HK-2 (cell line): ENCODE measurements at regions not wholly inside any gene's neighbourhood (a gene's known extent, or its start where the extent isn't known, plus 50 kb on each side); places are given as distances from the start of the nearest gene placed in this dataset.
"Not testable (repeated sequence)": the region's sequence is repeated elsewhere in the genome, so short reads cannot be mapped to it uniquely, and the experiment has no call there.

Experiments used
- DNase-seq: peaks from one replicate; pipeline ENCODE4 v3.0.0-alpha.2; 2018; ENCODE audit not compliant: unreplicated experiment

DNA sequence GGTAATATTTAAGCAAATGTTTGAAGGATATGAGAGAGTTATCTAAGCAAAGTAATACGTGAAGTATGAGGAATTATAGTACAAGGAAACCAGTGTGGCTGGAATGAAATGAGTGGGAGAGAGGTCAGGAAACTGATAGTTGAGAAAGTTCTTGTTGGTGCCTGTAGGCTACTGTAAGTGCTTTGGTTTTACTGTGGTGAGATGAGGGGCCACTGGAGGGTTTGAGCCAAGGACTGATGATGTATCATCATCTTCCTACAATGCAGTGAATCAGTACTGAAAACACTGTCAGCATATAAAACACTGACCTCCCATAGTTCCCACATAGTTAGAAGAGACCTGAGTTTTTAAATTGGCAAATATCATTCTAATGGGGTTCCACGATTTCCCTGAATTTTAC, 367.5 kb upstream of the CTSO start:
- DNase-seq: peak; percentile 53

DNA sequence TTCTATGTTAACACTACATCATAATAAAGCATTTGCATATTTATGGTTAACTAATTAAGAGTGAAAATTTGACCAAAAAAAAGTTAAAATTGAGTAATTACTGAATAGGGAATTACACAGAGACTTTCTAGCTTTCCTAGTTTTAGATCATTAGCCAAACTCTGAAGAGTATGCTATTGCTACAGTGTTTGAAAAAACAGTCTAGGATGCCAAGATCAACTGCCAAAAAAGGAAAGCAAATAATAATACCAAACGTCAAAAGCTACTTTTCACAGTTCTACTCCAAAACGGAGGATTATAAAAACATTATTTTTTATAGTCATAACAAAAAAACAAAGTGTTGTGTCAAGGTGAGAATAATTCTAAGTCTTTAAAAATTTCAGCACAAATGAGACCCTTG, 359.8 kb upstream of the CTSO start:
- no peak for DNase-seq

DNA sequence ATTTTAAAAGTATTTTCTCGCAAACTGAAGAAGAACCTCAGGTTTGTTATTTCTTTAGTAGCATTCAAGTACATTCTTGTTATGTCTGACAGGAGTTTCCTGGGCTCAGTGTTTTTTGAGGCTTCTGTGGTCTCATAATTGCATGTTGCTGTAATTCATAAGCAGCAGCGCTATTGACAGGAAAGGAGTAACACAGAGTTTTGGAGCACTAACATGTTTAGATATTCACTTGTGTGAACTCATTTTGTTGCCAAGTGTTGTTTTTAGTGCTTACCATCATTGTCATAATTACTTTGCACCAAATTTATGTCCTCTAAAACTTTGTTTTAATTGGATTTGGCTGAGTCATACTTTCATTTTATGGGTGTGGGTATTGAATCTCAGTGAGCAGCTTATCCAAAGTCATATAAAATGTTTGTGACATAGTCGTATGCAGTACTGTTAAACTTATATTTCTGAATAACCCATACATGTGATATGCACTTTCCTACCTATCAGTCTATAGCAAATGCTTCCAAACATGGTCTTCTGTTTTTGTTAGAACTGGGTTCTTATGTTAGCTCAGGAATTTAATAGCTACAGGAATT, 358.7 kb upstream of the CTSO start:
- DNase-seq: no peak

DNA sequence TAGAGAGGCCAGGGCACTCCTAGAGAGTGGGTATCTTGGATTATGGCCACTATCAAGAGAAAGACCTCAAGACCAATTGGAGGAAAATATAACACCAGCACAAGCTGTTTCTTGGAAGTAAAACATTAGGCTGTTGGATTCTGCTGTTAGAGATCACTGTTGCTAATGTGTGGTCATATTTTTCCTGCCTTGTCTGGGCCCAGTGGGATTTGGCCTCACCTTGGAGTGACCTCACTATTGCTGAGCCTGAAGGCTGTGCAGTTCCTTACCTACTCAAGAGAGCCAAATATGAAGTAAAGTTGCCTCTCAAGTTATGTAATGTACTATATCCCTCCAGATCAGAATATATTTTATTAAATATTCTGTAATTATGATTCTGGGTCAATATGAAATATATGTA, 355.4 kb upstream of the CTSO start:
- no peak for DNase-seq

DNA sequence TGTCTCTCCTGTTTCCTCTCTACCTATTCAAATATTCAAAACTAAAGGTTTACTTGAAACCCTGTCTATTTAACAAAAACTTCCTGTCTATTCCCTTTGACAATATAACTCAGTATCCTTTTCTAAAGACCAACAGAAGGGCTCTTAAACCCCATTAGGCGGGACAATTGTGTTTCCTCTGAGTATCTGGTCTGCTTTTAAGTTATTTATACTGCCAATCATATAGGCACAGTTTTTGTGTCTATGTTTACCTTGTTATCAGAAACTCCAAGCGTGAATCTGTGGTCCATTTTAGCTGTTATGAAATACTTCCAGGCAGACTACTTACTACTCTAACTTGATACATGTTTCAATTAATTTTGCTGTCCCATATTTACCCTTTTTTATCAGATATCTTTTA, 350.0 kb upstream of the CTSO start:
- DNase-seq: no peak

DNA sequence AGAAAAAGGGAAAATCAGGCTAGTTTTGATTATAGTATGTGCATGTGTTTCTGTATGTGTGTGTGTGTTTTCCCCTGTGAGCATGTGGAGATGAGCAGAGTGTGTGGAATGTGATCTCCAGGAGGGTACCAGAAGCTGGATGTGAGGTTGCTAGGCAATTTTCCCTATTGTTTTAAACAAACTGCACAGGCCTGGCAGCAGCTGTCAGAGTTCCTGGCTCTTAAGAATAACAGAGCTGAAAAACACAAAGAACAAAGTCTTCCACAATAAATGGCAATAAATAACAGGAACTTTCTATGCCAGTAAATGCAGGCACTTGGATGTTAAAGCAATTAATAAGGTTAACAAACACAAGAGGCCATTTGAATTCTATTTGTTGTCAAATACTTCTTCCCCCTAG, 344.6 kb upstream of the CTSO start:
- peak; percentile 22 for DNase-seq

DNA sequence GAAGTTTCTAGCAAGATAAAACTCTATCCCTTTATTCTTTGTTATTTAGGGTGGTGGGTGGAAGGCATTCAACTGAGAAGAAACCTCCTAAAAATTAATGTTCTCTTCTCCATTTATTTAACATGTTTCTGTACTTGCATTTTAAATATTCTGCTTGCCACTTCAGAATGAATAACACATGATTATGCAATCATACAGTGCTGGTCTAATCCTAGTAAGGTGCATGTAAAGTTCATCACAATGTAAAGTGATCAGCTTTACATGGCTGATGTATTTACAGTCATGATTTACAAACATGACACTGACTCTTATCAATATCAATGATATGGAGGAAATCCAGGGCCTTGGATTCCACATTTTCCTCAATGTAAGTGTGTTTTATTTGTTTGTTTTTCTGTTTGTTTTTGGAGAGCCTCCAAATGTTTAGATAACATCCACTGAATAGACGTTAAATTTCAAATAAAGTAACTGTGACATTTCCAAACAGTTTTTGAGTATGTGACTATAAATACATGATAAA, 342.1 kb upstream of the CTSO start:
- no peak for DNase-seq

DNA sequence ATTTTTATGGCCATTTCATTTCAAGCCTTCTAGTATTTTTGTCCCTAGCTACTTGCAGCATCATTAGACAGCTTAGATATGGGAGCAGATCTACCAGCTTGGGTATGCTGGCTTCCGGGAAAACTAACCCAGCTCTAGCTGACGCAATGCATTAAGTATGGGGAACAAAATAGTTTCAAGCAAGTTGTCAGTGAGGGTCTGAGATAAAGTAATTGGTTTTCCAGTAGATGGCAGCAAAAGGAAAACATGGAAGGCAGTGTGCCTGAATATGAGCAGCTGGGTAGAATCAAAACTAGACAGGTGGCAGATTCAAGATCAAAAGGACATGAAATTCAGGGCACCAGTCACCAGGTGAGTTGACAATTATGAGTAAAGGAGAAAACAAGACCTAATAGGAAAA, 340.9 kb upstream of the CTSO start:
- DNase-seq: peak; percentile 51

DNA sequence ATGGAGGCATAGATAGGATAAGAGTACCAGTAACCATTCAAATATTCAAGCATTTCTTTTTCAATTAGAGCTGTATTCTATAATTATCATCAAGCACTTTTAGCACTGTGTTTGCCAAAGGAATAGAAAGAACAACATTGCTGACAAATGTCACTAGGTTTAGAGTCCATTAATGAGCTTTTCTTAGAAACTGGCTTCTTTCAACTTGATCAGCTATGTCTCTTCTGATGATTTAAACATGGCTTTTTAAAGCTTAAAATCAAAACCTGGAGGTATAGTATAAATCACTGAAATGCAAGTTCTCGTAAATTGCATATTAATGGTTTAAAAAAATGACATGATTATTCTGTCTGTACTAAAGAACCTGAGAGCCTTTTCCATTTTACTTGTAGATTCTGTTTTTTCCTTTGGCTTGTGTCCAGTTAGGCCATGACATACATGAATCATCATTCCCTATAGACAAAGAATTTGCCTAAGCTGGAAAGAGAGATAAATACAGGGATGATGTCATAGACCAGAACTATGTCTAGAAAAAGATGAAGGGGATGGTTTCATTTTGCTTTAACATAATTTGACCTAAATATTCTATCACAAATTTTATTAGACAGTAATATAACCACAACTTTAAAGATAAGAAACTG, 340.1 kb upstream of the CTSO start:
- no peak for DNase-seq

DNA sequence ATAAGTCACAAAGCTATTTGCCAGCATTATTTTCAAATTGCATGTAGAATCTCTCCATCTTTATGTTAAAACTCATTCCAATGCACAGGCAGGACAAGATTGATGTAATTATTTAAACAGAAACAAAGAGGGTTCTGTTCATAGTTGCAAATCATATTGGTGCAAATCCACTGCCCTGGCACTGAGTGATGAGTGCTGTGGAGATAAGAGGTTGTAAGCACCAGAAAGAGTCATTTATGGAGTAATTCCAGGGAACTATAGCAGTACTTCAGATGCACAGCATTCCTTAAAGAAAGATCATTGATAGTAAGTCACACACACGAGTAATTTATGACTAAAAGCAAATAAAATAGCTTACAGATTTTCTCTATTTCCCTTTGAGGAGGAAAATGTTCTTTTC, 337.7 kb upstream of the CTSO start:
- peak; percentile 24 for DNase-seq

DNA sequence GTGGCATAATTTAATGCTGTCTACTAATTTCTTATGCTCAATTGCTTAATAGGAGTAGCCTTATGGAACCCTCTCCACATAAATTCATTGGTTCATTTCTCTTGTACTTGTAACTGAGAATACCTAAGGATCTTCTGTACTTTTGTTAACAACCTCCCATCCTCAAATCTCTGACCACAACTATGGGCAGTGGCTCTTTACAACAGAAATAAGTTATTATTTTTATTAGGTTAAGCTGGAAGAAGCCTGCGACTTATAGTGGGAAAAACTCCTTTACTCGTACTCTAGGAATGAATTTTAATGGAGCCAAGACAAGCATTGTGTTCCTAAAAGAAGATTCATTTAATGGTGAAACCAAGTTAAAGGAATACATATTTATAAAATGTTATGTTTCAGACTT, 337.1 kb upstream of the CTSO start:
- DNase-seq: no peak

DNA sequence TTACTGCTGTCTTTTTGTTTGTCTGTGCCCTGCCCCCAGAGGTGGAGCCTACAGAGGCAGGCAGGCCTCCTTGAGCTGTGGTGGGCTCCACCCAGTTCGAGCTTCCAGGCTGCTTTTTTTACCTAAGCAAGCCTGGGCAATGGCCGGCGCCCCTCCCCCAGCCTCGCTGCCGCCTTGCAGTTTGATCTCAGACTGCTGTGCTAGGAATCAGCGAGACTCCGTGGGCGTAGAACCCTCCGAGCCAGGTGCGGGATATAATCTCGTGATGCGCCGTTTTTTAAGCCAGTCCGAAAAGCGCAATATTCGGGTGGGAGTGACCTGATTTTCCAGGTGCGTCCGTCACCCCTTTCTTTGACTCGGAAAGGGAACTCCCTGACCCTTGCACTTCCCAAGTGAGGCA, 336.4 kb upstream of the CTSO start:
- not testable (repeated sequence) for DNase-seq

DNA sequence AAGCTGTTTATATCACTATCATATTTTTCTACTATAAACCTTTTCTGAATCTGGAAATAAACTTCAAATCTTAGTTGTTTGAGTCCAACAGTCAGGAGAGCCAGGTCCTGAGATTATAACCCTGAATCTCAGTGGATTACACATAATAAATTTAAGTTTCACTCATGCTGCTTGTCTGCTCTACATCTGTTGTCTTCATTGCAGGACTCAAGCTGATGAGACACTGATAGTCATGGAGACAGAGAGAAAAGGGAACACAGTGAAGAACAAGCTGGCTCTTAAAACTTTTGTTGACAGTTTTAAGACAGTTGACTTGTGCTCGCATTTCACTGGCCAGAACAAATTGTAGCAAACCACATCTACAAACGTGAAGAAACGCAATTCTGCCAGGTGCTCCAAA, 327.0 kb upstream of the CTSO start:
- DNase-seq: no peak

DNA sequence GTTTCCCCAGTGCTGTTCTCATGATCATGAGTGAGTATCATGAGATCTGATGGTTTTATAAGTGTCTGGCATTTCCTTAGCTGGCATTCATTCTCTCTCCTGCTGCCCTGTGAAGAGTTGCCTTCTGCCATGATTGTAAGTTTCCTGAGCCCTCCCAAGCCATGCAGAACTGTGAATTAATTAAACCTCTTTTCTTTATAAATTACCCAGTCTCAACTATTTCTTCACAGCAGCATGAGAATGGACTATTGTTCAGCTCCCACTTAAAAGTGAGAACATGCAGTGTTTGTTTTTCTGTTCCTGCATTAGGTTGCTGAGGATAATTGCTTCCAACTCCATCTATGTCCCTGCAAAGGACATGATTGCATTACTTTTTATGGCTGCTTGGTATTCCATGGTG, 311.7 kb upstream of the CTSO start:
- DNase-seq: no peak

DNA sequence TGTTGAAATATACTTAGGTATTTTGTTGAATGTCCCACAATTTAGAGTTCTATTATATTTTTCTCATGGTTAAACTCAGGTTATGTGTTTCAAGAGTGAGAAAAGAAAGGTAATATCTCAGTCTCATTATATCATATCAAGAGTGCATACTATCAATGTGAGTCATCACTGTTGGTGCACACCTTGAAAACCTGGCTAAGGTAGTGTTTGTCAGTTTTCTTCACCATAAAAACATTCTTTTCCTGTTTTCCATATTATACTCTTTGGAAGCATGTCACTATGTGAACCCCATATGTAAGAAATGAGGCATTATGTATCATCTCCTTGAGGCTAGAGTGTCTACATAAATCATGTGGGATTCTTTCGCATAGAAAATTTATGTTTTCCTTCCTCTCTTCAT, 307.6 kb upstream of the CTSO start:
- no peak for DNase-seq

DNA sequence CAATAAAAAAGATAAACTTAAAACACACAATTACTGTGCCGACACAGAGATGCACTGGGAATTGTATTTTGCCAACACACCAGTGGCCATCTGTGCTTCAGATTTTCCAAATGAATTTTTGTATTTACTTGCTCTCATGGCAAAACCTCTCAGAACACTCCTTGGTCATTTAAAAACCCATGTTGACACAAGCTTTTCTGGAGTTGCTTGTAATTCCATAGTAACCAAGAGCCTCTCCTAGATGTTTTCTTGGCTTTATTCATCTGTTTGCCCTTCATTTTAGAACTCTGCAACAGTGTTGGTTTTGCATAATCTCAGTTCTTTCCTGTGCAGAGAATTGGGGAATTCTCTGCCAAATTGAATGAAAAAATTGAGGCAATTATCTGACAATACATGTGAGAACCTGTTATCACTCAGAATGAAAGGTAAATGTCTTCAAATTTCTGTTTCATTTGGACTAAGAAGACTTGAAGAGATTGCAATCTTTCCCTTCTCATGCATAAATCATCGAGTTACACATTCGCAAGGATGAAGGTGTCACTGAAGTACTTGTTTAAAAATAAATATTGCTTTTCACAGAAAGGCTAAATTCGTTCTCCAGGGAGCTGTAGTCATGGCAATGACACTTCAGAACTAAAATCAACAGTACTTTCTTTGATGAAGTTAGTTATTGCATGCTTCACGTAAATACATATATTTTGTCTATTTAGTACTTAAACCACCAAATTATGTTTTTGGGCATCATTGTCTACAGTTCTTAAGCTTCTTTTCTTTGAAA, 301.8 kb upstream of the CTSO start:
- DNase-seq: no peak

DNA sequence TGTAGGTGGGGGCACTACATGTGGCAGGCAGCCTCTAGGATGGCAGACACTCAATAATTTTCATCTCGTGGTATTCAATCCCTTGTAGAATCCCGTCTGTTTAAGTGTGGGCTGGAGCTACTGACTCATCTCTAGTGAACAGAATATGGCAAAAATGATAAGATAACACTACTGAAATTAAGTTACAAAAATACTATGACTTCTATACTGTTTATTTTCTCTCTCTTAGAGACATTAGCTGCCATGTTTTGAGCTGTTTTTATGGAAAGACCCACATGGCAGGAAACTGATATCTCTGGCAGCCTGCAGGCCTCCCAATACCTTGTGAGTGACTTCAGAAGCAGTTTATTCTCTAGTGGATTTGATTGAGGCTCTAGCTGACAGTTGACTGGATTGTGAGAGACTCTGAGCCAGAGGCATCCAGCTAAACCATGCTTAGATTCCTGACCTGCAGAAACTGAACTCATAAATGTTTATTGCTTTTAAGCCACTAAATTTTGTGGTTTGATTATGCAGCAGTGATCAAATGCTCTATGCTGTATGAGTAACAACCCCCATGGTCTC, 298.8 kb upstream of the CTSO start:
- no peak for DNase-seq

DNA sequence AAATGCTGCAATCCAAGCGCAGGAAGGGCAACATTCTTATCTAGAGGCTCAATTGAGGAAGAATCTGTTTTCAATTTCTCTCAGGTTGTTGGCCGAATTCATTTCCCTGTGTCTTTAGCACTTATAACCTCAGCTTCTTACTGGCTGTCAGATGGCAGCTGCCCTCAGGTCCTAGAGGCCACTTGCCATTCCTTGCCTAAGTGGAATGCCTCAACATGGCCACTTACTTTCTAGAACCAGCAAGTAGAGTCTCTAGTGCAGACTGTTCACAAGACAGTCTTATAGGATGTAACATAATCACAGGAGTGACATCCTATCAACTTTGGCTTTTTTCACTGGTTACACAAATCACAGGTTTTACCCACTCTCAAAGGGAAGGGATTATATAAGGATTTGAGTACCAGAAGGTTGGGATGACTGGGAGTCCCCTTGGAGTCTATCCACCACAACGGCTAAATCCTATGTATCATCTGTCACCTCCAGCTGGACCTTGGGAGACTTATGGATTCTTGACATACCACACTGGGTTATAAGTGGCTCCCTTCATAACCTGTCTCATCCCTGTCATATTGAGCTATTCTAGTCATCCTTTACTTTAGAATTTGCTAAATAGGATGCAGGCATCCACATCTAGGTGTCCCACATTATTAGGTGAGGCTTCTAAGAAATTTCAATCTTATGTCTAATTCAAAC, 297.9 kb upstream of the CTSO start:
- no peak for DNase-seq

DNA sequence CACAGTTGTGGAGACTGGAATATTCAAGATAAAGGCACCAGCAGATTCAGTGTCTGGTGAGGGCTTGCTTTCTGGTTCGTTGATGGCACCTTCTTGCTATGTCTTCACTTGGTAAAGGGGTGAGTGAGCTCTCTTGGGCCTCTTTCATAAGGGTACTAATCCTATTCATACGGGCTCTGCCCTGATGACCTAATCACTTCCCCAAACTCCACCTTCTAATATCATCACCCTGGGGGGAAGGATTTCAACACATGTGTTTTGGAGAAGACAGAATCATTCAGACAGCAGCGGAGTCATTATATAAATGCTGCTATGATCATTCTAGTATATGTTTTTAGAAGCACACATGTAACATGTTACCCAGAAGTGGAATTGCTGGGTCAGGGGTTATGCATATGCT, 295.3 kb upstream of the CTSO start:
- DNase-seq: no peak

DNA sequence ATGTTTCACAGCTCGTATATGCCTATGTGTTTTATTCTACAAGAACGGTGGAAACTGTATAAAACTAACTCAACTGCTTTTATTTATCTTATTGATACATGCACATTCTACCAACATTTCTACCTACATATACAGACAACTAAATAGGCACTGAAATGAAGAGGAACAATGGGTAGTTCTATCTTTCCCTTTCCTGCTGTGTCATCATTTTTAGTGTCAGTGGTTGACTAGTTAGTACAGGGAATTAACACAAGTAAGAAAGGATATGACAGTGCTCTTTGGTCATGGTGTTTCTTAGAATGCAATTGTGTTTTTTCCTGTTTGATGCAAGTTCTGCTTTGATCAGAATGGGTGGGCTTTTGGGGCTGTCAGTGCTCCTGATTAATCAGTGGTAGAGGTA, 293.8 kb upstream of the CTSO start:
- no peak for DNase-seq

DNA sequence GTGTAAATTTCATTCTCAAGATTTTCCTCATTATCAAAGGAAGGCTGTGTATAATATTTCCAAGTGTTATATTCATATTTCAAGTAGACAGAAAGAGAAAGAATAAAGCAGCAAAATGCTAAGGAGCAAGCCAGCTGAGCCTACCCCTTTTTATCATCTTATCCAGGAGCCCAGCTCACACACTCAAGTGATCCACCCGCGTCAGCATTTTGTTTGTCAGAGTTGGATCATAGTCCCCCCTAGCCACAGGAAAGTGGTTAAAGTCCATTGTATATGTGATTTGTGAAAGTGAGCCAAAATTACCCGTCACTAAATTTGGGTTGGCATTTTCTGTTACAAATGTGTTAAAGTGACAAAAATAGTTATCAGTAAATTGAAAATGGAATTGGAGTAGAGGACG, 289.3 kb upstream of the CTSO start:
- no peak for DNase-seq

DNA sequence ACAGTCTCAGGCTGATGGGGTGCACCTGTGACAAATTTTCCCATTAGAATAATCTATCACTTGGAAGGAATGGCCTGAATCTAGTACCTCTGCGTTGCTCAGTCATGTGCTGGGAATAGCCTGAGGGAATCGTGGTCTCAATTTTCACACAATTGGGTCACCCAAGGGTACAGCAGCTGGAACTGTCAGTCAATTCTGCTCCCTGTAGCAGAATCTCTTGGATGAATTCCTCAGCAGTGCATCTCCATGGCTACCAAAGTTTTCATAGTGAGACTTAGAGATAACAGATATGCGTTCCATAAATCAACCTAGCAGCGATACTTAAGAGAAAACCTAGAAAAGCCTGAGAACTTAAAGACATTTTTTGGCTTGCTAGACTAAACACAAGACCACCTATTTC, 288.7 kb upstream of the CTSO start:
- no peak for DNase-seq
